B cell (primary cell): ENCODE measurements at regions not wholly inside any gene's neighbourhood (a gene's known extent, or its start where the extent isn't known, plus 50 kb on each side); places are given as distances from the start of the nearest gene placed in this dataset.

Source experiments
- ATAC-seq: fragments of 200-7000 bp; cut with Tn5 transposase; one replicate; pipeline ENCODE4 v1.10.0; 2021; ENCODE audit warnings: low read depth, mild to moderate bottlenecking, moderate number of reproducible peaks, moderate library complexity
- CTCF ChIA-PET: fragments of 350-600 bp; sonication (Branson Sonifier 250); formaldehyde crosslinking; loops from one replicate; lab custom pipeline; 2021; ENCODE audit warnings: antibody characterized with exemption, inconsistent platforms; lab: Charles Lee
- POLR2A ChIA-PET: fragments of 350-600 bp; sonication (Branson Sonifier 250); formaldehyde crosslinking; loops from one replicate; lab custom pipeline; 2021; ENCODE audit warnings: antibody characterized with exemption; lab: Charles Lee
- DNase-seq: peaks from one replicate; pipeline ENCODE4 v3.0.0; 2013
- H2AFZ ChIP-seq: 2 replicates; pipeline ENCODE4 v1.6.1; 2012; ENCODE audit warnings: mild to moderate bottlenecking, low read depth, low read length; ENCODE audit not compliant: insufficient read depth, poor library complexity, severe bottlenecking
- H3K27ac ChIP-seq, 2 donors: 1 replicate in 1 of 2; 2 replicates in 1 of 2; pipeline ENCODE4 v1.5.1; 2012 to 2013; ENCODE audit warnings: low read length in 2 of 2, mild to moderate bottlenecking in 2 of 2, moderate library complexity in 1 of 2
- H3K27me3 ChIP-seq, 4 experiments: fragments of 200-600 bp in 1 of 4; sonication (generic) in 1 of 4; replicated peaks in 1 of 4; 1 replicate in 2 of 4; 2 replicates in 2 of 4; pipeline versions ENCODE4 v1.6.1 to v1.7.0; 2013 to 2016; ENCODE audit warnings: low read length in 3 of 4, mild to moderate bottlenecking in 2 of 4, mixed read lengths in 1 of 4, moderate library complexity in 1 of 4; ENCODE audit not compliant: insufficient read depth in 4 of 4, control insufficient read depth in 3 of 4; ENCODE audit errors: control extremely low read depth in 1 of 4
- H3K36me3 ChIP-seq, 2 experiments: replicated peaks in 1 of 2; 1 replicate in 1 of 2; 2 replicates in 1 of 2; pipeline versions ENCODE4 v1.6.1 to v1.7.1; 2013; ENCODE audit warnings: low read length in 1 of 2; ENCODE audit not compliant: insufficient read depth in 2 of 2, control insufficient read depth in 1 of 2; ENCODE audit errors: control extremely low read depth in 1 of 2, extremely low read depth in 1 of 2
- H3K4me1 ChIP-seq, 2 donors: fragments of 200-600 bp in 1 of 2; sonication (generic) in 1 of 2; 1 replicate in 1 of 2; 2 replicates in 1 of 2; pipeline versions ENCODE4 v1.5.1 to v1.6.1; 2013 to 2017; ENCODE audit warnings: low read length in 2 of 2; ENCODE audit not compliant: control insufficient read depth in 2 of 2, insufficient read depth in 2 of 2
- H3K4me2 ChIP-seq: replicated peaks from 2 replicates; pipeline ENCODE3; 2012; ENCODE audit warnings: mild to moderate bottlenecking, low read depth, low read length; ENCODE audit not compliant: poor library complexity, severe bottlenecking
- H3K4me3 ChIP-seq, 5 experiments: fragments of 200-600 bp in 1 of 5; sonication (generic) in 1 of 5; 1 replicate in 3 of 5; 2 replicates in 2 of 5; pipeline versions ENCODE4 v1.5.1 to v1.7.0; 2011 to 2016; ENCODE audit warnings: low read length in 4 of 5, mild to moderate bottlenecking in 4 of 5, low read depth in 2 of 5, control low read depth in 1 of 5, moderate library complexity in 1 of 5; ENCODE audit not compliant: insufficient read depth in 1 of 5; ENCODE audit errors: control extremely low read depth in 1 of 5, extremely low read depth in 1 of 5
- H3K79me2 ChIP-seq: fragments of 200-600 bp; sonication (generic); one replicate; pipeline ENCODE4 v1.6.0; 2016; ENCODE audit warnings: low read length; ENCODE audit not compliant: control insufficient read depth, insufficient read depth
- H3K9ac ChIP-seq: fragments of 200-600 bp; sonication (generic); 2 replicates; pipeline ENCODE4 v1.6.1; 2017; ENCODE audit warnings: mild to moderate bottlenecking, low read length, moderate library complexity
- H3K9me3 ChIP-seq, 3 donors: one replicate each; pipeline versions ENCODE4 v1.6.1 to v1.7.1; 2013; ENCODE audit warnings: low read length in 2 of 3; ENCODE audit not compliant: control insufficient read depth in 2 of 3, insufficient read depth in 1 of 3; ENCODE audit errors: control extremely low read depth in 1 of 3
- H4K20me1 ChIP-seq: 2 replicates; pipeline ENCODE4 v1.6.0; 2012; ENCODE audit warnings: mild to moderate bottlenecking, low read length; ENCODE audit not compliant: insufficient read depth, control insufficient read depth, poor library complexity, severe bottlenecking
- H3K27ac Mint-ChIP-seq: one replicate; pipeline ENCODE4 v1.8.0; 2021; ENCODE audit warnings: mixed read lengths
- H3K27me3 Mint-ChIP-seq: one replicate; pipeline ENCODE4 v1.8.0; 2021; ENCODE audit warnings: mixed read lengths
- H3K4me1 Mint-ChIP-seq: one replicate; pipeline ENCODE4 v1.8.0; 2021; ENCODE audit warnings: mixed read lengths
- H3K4me3 Mint-ChIP-seq: one replicate; pipeline ENCODE4 v1.8.0; 2021; ENCODE audit warnings: mixed read lengths
- H3K9me3 Mint-ChIP-seq: one replicate; pipeline ENCODE4 v1.8.0; 2022; ENCODE audit warnings: mixed read lengths; ENCODE audit not compliant: insufficient read depth
- EZH2 ChIP-seq: IDR thresholded peaks from 2 replicates; pipeline ENCODE4 v1.6.1; 2012; ENCODE audit warnings: borderline replicate concordance, low read depth, mild to moderate bottlenecking, moderate library complexity, low read length; ENCODE audit not compliant: insufficient read depth, poor library complexity, severe bottlenecking
- WGBS: methylation state at CpG from one replicate; pipeline ENCODE4 v1.1.5; 2013; ENCODE audit warnings: missing lambda C conversion rate; ENCODE audit not compliant: insufficient coverage; 5-methylcytosine and 5-hydroxymethylcytosine counted together
- intact Hi-C: fragments of 100-400 bp; cut with micrococcal nuclease; formaldehyde crosslinking; loops from one replicate; pipeline ENCODE4 v1.10.0; 2022
- TF ChIP-seq, protein P1 (sequence below): fragments of 200-600 bp; IDR thresholded peaks from one replicate; pipeline ENCODE4 v1.8.0; 2022; ENCODE audit warnings: antibody characterized with exemption, mild to moderate bottlenecking

DNA sequence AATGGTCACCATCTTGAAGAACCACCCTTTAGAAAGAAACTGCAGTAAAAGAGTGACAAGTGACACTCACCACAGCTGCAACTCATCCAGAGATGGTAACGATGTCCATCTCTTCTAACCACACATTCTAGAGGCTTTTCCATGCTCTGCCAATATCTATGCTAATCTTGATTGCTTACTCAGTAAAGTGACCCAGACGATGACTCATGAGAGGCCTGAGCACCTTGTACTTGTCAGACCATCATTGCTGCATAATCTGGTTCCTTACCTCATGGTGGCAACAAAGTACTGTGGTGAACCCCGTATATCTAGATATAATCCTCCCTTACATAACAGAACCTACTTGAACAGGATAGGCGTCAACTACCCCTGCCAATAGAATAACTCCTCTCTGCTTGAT lies 75.6 kb downstream of the CCNG2 start:
- H3K4me1 ChIP-seq = no peaks in the 10 kb centered on the region
- no peaks in the 10 kb centered on the region for H3K27me3 ChIP-seq
- no peak overlapping the region for H3K9ac ChIP-seq
- H2AFZ ChIP-seq = no peak overlapping the region
- no peak for ATAC-seq
- ChIA-PET POLR2A (no interaction called here), CTCF (interaction anchor here (1.0 kb wide), 1 partner anchor 8 kb away, joined by 4 read pairs; no protein-coding TSS in a partner anchor)
- peaks cover 9% of the 10 kb centered on the region for H3K4me1 Mint-ChIP-seq
- H3K27ac ChIP-seq = no peak overlapping the region
- no peaks in the 10 kb centered on the region for H3K79me2 ChIP-seq
- TF ChIP-seq, protein P1, sequence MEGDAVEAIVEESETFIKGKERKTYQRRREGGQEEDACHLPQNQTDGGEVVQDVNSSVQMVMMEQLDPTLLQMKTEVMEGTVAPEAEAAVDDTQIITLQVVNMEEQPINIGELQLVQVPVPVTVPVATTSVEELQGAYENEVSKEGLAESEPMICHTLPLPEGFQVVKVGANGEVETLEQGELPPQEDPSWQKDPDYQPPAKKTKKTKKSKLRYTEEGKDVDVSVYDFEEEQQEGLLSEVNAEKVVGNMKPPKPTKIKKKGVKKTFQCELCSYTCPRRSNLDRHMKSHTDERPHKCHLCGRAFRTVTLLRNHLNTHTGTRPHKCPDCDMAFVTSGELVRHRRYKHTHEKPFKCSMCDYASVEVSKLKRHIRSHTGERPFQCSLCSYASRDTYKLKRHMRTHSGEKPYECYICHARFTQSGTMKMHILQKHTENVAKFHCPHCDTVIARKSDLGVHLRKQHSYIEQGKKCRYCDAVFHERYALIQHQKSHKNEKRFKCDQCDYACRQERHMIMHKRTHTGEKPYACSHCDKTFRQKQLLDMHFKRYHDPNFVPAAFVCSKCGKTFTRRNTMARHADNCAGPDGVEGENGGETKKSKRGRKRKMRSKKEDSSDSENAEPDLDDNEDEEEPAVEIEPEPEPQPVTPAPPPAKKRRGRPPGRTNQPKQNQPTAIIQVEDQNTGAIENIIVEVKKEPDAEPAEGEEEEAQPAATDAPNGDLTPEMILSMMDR = no peak
- no peak for TF ChIP-seq EZH2
- intact Hi-C loops = no loop called here
- no peaks in the 10 kb centered on the region for H3K9me3 Mint-ChIP-seq
- H3K36me3 ChIP-seq = no peaks in the 10 kb centered on the region
- no peak overlapping the region for H3K4me2 ChIP-seq
- no peak overlapping the region for H3K27ac Mint-ChIP-seq
- no peak overlapping the region for H3K4me3 Mint-ChIP-seq
- no peaks in the 10 kb centered on the region for H3K27me3 Mint-ChIP-seq
- peaks cover 0 to 5% (median 2%) of the 10 kb centered on the region in 3 donors for H3K9me3 ChIP-seq
- no peak overlapping the region for H3K4me3 ChIP-seq
- 70% methylated on average over 2 of the region's 4 CpGs for WGBS
- H4K20me1 ChIP-seq = no peaks in the 10 kb centered on the region
- DNase-seq = no peak

- intact Hi-C loops = no loop called here
- WGBS = 76% methylated on average over 2 of the region's 2 CpGs
- DNase-seq (no peak), ATAC-seq (no peak)
- peaks cover 7% of the 10 kb centered on the region for H3K27me3 Mint-ChIP-seq
- no peak overlapping the region for H3K27ac ChIP-seq
- H3K9ac ChIP-seq = no peak overlapping the region
- H3K4me3 ChIP-seq = no peak overlapping the region
- H3K9me3 Mint-ChIP-seq = no peaks in the 10 kb centered on the region
- no peak overlapping the region for H2AFZ ChIP-seq
- peaks cover 9% of the 10 kb centered on the region for H3K4me1 Mint-ChIP-seq
- TF ChIP-seq, protein P1 = no peak
- no peak for TF ChIP-seq EZH2
- no peaks in the 10 kb centered on the region for H3K9me3 ChIP-seq
- no peaks in the 10 kb centered on the region for H3K79me2 ChIP-seq
- H4K20me1 ChIP-seq = no peaks in the 10 kb centered on the region
- H3K36me3 ChIP-seq = no peaks in the 10 kb centered on the region
- no peak overlapping the region for H3K4me3 Mint-ChIP-seq
- H3K4me1 ChIP-seq = no peaks in the 10 kb centered on the region
- no peak overlapping the region for H3K4me2 ChIP-seq
- no peak overlapping the region for H3K27ac Mint-ChIP-seq
- H3K27me3 ChIP-seq = no peaks in the 10 kb centered on the region
- POLR2A ChIA-PET = no interaction called here
- CTCF ChIA-PET = no interaction called here
Measured at GRCh38 chr4:77235289-77235854, 78.4 kb downstream of the CCNG2 start.
